ENCODE measurements at regions not wholly inside any gene's neighbourhood (a gene's known extent, or its start where the extent isn't known, plus 50 kb on each side); places are given as distances from the start of the nearest gene placed in this dataset.
"Not testable (repeated sequence)": the region's sequence is repeated elsewhere in the genome, so short reads cannot be mapped to it uniquely, and the experiment has no call there.

DNA sequence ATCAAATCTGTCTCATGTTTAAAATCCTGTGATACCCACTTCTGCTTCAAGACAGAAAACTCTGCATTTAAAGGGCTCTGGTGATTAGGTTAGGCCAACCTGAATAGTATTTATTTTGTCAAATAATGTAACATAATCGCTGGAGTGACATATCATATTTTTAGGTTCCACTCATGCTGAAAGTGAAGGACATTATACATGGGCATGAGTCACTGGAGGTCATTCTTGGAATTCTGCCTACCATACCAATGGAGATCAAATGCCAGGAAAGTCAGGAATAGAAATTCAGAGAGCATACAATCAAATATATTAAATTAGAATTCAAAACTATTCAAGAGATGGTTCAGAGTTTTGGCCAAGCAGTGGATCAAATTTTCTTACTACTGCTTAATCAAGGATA is 97.1 kb upstream of the PRSS3 start:
- WGBS, 2 donors: 79 to 82% methylated on average over 1 of the region's 1 CpG
- Histone ChIP-seq H3K4me3 (no peak overlapping the region), H3K27me3 (no peaks in the 10 kb centered on the region), H3K9me3 (no peaks in the 10 kb centered on the region), H3K27ac (no peak overlapping the region), H3K36me3 (no peaks in the 10 kb centered on the region), H3K4me1 (no peaks in the 10 kb centered on the region)
- TF ChIP-seq POLR2A (IDR thresholded peaks at IDR 0.05) (no peak), EP300 (IDR thresholded peaks at IDR 0.05) (no peak)
- TF ChIP-seq, protein P1, sequence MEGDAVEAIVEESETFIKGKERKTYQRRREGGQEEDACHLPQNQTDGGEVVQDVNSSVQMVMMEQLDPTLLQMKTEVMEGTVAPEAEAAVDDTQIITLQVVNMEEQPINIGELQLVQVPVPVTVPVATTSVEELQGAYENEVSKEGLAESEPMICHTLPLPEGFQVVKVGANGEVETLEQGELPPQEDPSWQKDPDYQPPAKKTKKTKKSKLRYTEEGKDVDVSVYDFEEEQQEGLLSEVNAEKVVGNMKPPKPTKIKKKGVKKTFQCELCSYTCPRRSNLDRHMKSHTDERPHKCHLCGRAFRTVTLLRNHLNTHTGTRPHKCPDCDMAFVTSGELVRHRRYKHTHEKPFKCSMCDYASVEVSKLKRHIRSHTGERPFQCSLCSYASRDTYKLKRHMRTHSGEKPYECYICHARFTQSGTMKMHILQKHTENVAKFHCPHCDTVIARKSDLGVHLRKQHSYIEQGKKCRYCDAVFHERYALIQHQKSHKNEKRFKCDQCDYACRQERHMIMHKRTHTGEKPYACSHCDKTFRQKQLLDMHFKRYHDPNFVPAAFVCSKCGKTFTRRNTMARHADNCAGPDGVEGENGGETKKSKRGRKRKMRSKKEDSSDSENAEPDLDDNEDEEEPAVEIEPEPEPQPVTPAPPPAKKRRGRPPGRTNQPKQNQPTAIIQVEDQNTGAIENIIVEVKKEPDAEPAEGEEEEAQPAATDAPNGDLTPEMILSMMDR (IDR thresholded peaks at IDR 0.05): no peak
- no peak for DNase-seq (ENCODE audit: low spot score in 2 of 2)

DNA sequence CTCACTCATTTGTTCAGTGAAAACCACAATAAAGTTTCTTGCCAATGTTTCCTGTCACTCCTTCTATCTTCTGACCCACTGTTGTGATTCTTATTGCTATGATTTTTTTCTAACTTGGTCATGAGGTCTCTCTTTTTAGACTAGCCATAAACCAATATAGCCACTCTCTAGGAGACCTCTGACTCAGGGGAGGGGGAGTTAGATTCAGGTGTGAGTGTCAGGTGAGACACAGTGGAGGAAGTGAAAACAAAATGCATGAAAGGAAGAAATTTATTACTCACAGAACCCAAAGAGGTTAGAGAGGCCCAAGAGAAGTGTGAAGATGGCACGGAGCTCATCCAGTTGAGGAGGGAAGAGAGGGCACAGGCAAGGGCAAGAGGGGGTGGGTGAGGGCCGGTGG is 94.4 kb upstream of the PRSS3 start:
- WGBS, 2 donors: 73 to 74% methylated on average over 2 of the region's 2 CpGs
- H3K27ac ChIP-seq; H3K4me1 ChIP-seq; H3K36me3 ChIP-seq; H3K4me3 ChIP-seq; H3K27me3 ChIP-seq; DNase-seq (ENCODE audit: low spot score in 2 of 2); H3K9me3 ChIP-seq: not testable (repeated sequence)

DNA sequence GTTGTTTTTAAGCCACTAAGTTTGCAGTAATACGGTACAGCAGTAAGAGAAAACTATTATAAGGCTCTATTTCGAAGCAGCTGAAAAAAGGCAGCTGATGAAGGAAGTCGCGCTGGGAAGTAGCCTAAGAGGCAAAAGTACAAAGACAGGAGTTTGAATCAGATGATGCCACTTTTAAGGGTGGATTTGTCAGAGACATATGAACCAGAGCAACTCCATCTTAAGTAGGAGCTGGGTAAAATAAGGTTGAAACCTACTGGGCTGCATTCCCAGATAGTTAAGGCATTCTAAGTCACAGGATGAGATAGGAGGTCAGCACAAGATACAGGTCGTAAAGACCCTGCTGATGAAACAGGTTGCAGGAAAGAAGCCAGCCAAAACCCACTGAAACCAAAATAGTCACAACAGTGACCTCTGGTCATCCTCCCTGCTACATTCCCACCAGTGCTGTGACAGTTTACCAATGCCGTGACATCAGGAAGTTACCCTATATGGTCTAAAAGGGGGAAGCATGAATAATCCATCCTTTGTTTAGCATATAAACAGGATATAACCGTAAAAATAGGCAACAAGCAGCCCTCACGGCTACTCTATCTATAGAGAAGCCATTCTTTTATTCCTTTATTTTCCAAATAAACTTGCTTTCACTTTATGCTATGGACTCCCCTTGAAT is 91.8 kb upstream of the PRSS3 start:
- TF ChIP-seq, protein P1 (IDR thresholded peaks at IDR 0.05): no peak
- TF ChIP-seq EP300 (IDR thresholded peaks at IDR 0.05) (no peak), POLR2A (IDR thresholded peaks at IDR 0.05) (no peak)
- 55 to 56% methylated on average over 8 of the region's 8 CpGs for WGBS, 2 donors
- DNase-seq (ENCODE audit: low spot score in 2 of 2): no peak
- no peaks in the 10 kb centered on the region for H3K27me3 ChIP-seq
- H3K9me3 ChIP-seq: peaks cover 0 to 6% (median 0%) of the 10 kb centered on the region in 4 donors
- no peaks in the 10 kb centered on the region for H3K36me3 ChIP-seq
- no peak overlapping the region for H3K27ac ChIP-seq
- H3K4me3 ChIP-seq: no peak overlapping the region
- no peaks in the 10 kb centered on the region for H3K4me1 ChIP-seq

DNA sequence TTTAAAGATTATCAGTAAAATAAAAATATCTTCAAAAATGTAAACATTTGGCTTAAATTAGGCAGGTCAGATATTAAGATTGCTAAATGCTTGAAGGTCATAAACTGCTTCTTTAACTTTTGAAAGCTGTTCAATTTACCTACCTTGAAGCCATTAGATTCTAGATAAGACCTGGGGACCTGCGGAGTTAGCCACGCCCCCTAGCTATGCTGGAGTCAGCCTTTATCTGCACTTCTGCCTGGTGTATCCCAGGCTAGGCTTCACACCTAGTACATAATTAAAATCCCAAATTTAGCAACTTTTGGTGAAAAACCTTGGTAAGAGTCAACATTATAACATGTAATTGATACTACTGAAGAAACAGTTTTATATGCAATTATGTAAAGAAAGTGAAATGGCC is 89.9 kb upstream of the PRSS3 start:
- 61 to 77% methylated on average over 2 of the region's 2 CpGs for WGBS, 2 donors
- H3K36me3 ChIP-seq; H3K4me1 ChIP-seq; DNase-seq (ENCODE audit: low spot score in 2 of 2); H3K9me3 ChIP-seq; H3K4me3 ChIP-seq; H3K27me3 ChIP-seq; H3K27ac ChIP-seq: not testable (repeated sequence)

DNA sequence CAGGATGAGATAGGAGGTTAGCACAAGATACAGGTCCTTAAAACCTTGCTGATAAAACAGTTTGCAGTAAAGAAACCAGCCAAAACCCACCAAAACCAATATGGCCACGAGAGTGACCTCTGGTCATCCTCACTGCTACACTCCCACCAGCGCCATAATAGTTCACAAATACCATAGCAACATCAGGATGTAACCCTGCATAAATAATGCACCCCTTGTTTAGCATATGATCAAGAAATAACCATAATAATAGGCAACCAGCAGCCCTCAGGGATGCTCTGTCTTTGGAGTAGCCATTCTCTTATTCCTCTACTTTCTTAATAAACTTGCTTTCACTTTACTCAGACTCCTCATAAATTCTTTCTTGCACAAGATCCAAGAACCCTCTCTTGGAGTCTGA is 86.9 kb upstream of the PRSS3 start:
- Histone ChIP-seq H3K27me3 (no peaks in the 10 kb centered on the region), H3K4me3 (no peak overlapping the region), H3K27ac (no peak overlapping the region), H3K9me3 (peaks cover 0 to 6% (median 0%) of the 10 kb centered on the region in 4 donors), H3K4me1 (no peaks in the 10 kb centered on the region), H3K36me3 (no peaks in the 10 kb centered on the region)
- DNase-seq (ENCODE audit: low spot score in 2 of 2): no peak
- TF ChIP-seq, protein P1 (IDR thresholded peaks at IDR 0.05): no peak
- TF ChIP-seq POLR2A (IDR thresholded peaks at IDR 0.05) (no peak), EP300 (IDR thresholded peaks at IDR 0.05) (no peak)
- WGBS, 2 donors: 81 to 88% methylated on average over 2 of the region's 2 CpGs

DNA sequence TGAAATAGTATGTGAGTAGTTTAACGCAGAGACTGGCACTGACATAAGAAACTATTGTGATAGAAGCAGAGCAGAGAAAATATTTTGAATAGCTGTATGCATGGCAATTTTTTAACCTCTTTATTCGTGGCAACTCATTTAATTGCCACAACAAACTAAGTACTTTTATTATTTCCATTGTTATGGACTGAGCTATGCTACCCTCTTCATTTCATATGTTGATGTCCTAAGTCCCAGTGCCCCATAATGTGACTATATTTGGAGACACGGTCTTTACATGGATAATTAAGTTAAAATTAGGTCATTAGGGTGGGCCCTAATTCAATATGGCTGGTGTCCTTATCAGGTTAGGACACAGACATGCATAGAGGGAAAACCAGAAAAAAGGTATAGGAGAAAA is 86.1 kb upstream of the PRSS3 start:
- no peak for DNase-seq (ENCODE audit: low spot score in 2 of 2)
- WGBS, 2 donors: 53 to 59% methylated on average over 3 of the region's 3 CpGs

DNA sequence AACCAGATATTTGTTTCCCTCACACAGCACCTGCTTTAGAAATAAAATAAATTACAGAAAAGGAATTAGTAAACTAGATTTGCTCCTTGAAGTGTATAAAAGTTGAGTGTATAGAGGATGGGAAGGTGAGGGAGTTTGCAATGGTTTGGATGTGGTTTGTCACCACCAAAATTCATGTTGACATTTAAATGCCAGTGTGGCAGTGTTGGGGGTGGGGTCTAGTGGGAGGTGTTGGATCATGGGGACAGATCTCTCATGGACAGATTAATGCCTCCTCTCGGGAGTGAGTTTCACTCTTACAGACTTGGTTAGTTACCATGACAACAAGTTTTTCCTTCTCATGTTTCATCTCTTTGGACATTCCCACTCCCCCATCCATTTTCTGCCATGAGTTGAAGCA is 83.9 kb upstream of the PRSS3 start:
- not testable (repeated sequence) for H3K27me3 ChIP-seq; H3K9me3 ChIP-seq; DNase-seq (ENCODE audit: low spot score in 2 of 2); H3K36me3 ChIP-seq; H3K4me1 ChIP-seq; H3K4me3 ChIP-seq; H3K27ac ChIP-seq
- 16 to 19% methylated on average over 1 of the region's 1 CpG for WGBS, 2 donors

More for the DNA sequence above, 86.1 kb upstream of the PRSS3 start:
- TF ChIP-seq EP300 (IDR thresholded peaks at IDR 0.05): no peak
- TF ChIP-seq POLR2A (IDR thresholded peaks at IDR 0.05): no peak
- TF ChIP-seq, protein P1 (IDR thresholded peaks at IDR 0.05): no peak
- Histone ChIP-seq H3K36me3 (no peaks in the 10 kb centered on the region), H3K9me3 (peaks cover 0 to 6% (median 0%) of the 10 kb centered on the region in 4 donors), H3K4me1 (no peaks in the 10 kb centered on the region), H3K4me3 (no peak overlapping the region), H3K27me3 (no peaks in the 10 kb centered on the region), H3K27ac (no peak overlapping the region)
